ENCODE measurements at regions not wholly inside any gene's neighbourhood (a gene's known extent, or its start where the extent isn't known, plus 50 kb on each side); places are given as distances from the start of the nearest gene placed in this dataset.

- no peak for TF ChIP-seq RFX5 (IDR thresholded peaks at IDR 0.05; ENCODE audit: low read depth, low read length)
- TF ChIP-seq CTCF (conservative IDR thresholded peaks at IDR 0.05; ENCODE audit: low read depth, low read length): no peak
- TF ChIP-seq USF2 (IDR thresholded peaks at IDR 0.05; ENCODE audit: low read depth, low read length): no peak
These were observed 254.0 kb downstream of the KLF6 start for GRCh38 chr10:3530783-3531645.
